Panc1 (cell line): ENCODE measurements at regions not wholly inside any gene's neighbourhood (a gene's known extent, or its start where the extent isn't known, plus 50 kb on each side); places are given as distances from the start of the nearest gene placed in this dataset.
A peak's percentile ranks its signal among the peaks of the same experiment; 100 is the strongest.

Experiments
- ATAC-seq: fragments of 200-7000 bp; cut with Tn5 transposase; 2 replicates; pipeline ENCODE4 v1.9.1; 2020; ENCODE audit warnings: mild to moderate bottlenecking, moderate library complexity
- BruUV-seq: library from RNA; stranded (reverse); fragments of 400-500 nt; replicated peaks from 2 replicates; lab custom pipeline; 2021; lab: Mats Ljungman, UMichigan
- CTCF ChIA-PET: fragments of 300-600 bp; sonication (Branson Sonifier 250); formaldehyde crosslinking; loops from one replicate; lab custom pipeline; 2022; ENCODE audit warnings: antibody characterized with exemption; lab: Charles Lee
- POLR2A ChIA-PET: fragments of 300-600 bp; sonication (Branson Sonifier 250); formaldehyde crosslinking; loops from one replicate; lab custom pipeline; 2022; ENCODE audit warnings: antibody characterized with exemption; lab: Charles Lee
- DNase-seq: peaks from one replicate; pipeline ENCODE4 v3.0.0-alpha.2; 2010; ENCODE audit warnings: low read depth, low spot score
- H3K27ac ChIP-seq: 2 replicates; pipeline ENCODE4 v1.5.1; 2011; ENCODE audit warnings: mild to moderate bottlenecking, low read length, inconsistent platforms
- H3K27me3 ChIP-seq: fragments of 200-500 bp; sonication (Bioruptor generic); 2 replicates; pipeline ENCODE4 v1.6.0; 2014; ENCODE audit warnings: low read length, inconsistent platforms; ENCODE audit not compliant: control insufficient read depth, insufficient read depth
- H3K36me3 ChIP-seq: fragments of 200-500 bp; sonication (Bioruptor generic); 2 replicates; pipeline ENCODE4 v1.5.1; 2014; ENCODE audit warnings: inconsistent platforms, mild to moderate bottlenecking, low read length, moderate library complexity; ENCODE audit not compliant: control insufficient read depth, insufficient read depth
- H3K4me1 ChIP-seq: 2 replicates; pipeline ENCODE4 v1.5.1; 2011; ENCODE audit warnings: inconsistent platforms, mild to moderate bottlenecking, low read length, moderate library complexity; ENCODE audit not compliant: control insufficient read depth, insufficient read depth
- H3K4me3 ChIP-seq, 2 experiments: 2 replicates each; pipeline ENCODE4 v1.5.1; 2011 to 2012; ENCODE audit warnings: low read depth in 2 of 2, low read length in 2 of 2, mild to moderate bottlenecking in 2 of 2, inconsistent platforms in 1 of 2, moderate library complexity in 1 of 2
- H3K9me3 ChIP-seq: fragments of 200-500 bp; sonication (Bioruptor generic); 2 replicates; pipeline ENCODE4 v1.5.1; 2014; ENCODE audit warnings: low read depth, mild to moderate bottlenecking, inconsistent platforms, low read length, moderate library complexity; ENCODE audit not compliant: control insufficient read depth, insufficient read depth
- CTCF ChIP-seq: fragments of 450-650 bp; IDR thresholded peaks from 2 replicates; pipeline ENCODE4 v1.5.1; 2017; ENCODE audit warnings: mild to moderate bottlenecking
- POLR2AphosphoS5 ChIP-seq: IDR thresholded peaks from 2 replicates; pipeline ENCODE4 v1.6.1; 2012; ENCODE audit warnings: mild to moderate bottlenecking, low read depth, low read length, moderate library complexity
- REST ChIP-seq, 2 experiments: IDR thresholded peaks; 2 replicates each; pipeline ENCODE4 v1.6.1; 2011 to 2012; ENCODE audit warnings: low read depth in 2 of 2, control low read depth in 1 of 2, low read length in 1 of 2, mild to moderate bottlenecking in 1 of 2, moderate library complexity in 1 of 2; ENCODE audit not compliant: insufficient read depth in 1 of 2
- SIN3A ChIP-seq: IDR thresholded peaks from 2 replicates; pipeline ENCODE4 v1.6.1; 2012; ENCODE audit warnings: low read depth, mild to moderate bottlenecking, low read length, moderate library complexity, borderline replicate concordance; ENCODE audit not compliant: insufficient read depth
- TCF7L2 ChIP-seq: IDR thresholded peaks from 2 replicates; pipeline ENCODE4 v1.6.1; 2011; ENCODE audit warnings: mild to moderate bottlenecking, low read depth, low read length, inconsistent platforms
- in situ Hi-C: cut with HindIII; loops from 2 replicates; pipeline ENCODE4 v1.10.0; 2016; ENCODE audit warnings: low sequenced_read_pairs, low pct_unique_long_range_greater_than_20kb
- intact Hi-C: fragments of 100-400 bp; cut with micrococcal nuclease; formaldehyde crosslinking; loops from one replicate; pipeline ENCODE4 v1.10.0; 2022; ENCODE audit not compliant: unreplicated experiment

- TF ChIP-seq SIN3A (no peak), POLR2AphosphoS5 (no peak), TCF7L2 (no peak), REST (IDR thresholded peaks at IDR 0.05; ENCODE audit: insufficient read depth in 1 of 2, low read depth in 2 of 2, low read length in 1 of 2) (no peak), CTCF (no peak)
- ChIA-PET POLR2A (no interaction called here), CTCF (interaction anchor here (0.6 kb wide), 1 partner anchor 258 kb away, joined by 6 read pairs; no protein-coding TSS in a partner anchor)
- in situ Hi-C loops = no loop called here
- no peak overlapping the region for H3K4me3 ChIP-seq
- no peaks in the 10 kb centered on the region for H3K36me3 ChIP-seq
- no peaks in the 10 kb centered on the region for H3K9me3 ChIP-seq
- DNase-seq (no peak), ATAC-seq (no peak)
- H3K27me3 ChIP-seq = no peaks in the 10 kb centered on the region
- H3K27ac ChIP-seq = peak overlapping the region; percentile 88
- intact Hi-C loops = no loop called here
- H3K4me1 ChIP-seq = peaks cover 45% of the 10 kb centered on the region
- BruUV-seq = no TSS peak
Measured at GRCh38 chr15:66898656-66899386, 166.6 kb upstream of the SMAD3 start.

GRCh38 chr15:66899555-66900350 lies 165.6 kb upstream of the SMAD3 start:
- CTCF ChIA-PET = no interaction called here
- POLR2A ChIA-PET = interaction anchor here (0.6 to 0.7 kb wide), 2 partner anchors 30 to 331 kb away, joined by 3 read pairs; no protein-coding TSS in a partner anchor
- peaks cover 43% of the 10 kb centered on the region for H3K4me1 ChIP-seq
- in situ Hi-C loops (no loop called here), intact Hi-C loops (no loop called here)
- BruUV-seq = no TSS peak
- no peak for DNase-seq
- H3K27ac ChIP-seq = peak overlapping the region; percentile 88
- H3K9me3 ChIP-seq = no peaks in the 10 kb centered on the region
- TF ChIP-seq SIN3A (no peak), POLR2AphosphoS5 (no peak), CTCF (no peak), REST (IDR thresholded peaks at IDR 0.05; ENCODE audit: insufficient read depth in 1 of 2, low read depth in 2 of 2, low read length in 1 of 2) (no peak), TCF7L2 (no peak)
- ATAC-seq = no peak
- no peak overlapping the region for H3K4me3 ChIP-seq
- no peaks in the 10 kb centered on the region for H3K36me3 ChIP-seq
- H3K27me3 ChIP-seq = no peaks in the 10 kb centered on the region
